H4 (cell line): ENCODE measurements at regions not wholly inside any gene's neighbourhood (a gene's known extent, or its start where the extent isn't known, plus 50 kb on each side); places are given as distances from the start of the nearest gene placed in this dataset.

Experiments
- DNase-seq: peaks from one replicate; pipeline ENCODE4 v3.0.0-alpha.2; 2015; ENCODE audit warnings: low spot score

DNA sequence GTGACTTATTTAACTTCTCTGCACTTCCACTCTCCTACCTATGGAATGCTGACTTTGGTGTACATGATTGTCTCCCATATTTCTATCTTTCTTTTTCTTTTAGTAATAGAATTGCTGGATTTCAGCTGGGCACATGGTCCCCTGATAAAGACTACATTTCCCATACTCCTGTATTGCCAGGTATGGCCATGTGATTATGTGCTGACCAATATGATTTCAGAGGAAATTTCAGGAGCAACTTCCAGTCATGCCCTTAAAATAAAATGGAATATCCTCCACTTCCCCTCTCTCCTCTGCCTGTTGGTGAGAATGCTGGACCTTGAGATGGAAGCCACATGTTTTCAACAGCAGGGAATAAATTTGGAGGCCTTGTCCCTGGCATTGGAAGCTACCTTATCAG, 130.7 kb upstream of the IGSF21 start:
- no peak for DNase-seq

- DNase-seq = no peak
Observed at GRCh38 chr1:17978016-17978415, 129.6 kb upstream of the IGSF21 start.

GRCh38 chr1:17979815-17980214, 127.8 kb upstream of the IGSF21 start:
- DNase-seq = no peak

GRCh38 chr1:17982197-17982596, 125.4 kb upstream of the IGSF21 start:
- no peak for DNase-seq

DNA sequence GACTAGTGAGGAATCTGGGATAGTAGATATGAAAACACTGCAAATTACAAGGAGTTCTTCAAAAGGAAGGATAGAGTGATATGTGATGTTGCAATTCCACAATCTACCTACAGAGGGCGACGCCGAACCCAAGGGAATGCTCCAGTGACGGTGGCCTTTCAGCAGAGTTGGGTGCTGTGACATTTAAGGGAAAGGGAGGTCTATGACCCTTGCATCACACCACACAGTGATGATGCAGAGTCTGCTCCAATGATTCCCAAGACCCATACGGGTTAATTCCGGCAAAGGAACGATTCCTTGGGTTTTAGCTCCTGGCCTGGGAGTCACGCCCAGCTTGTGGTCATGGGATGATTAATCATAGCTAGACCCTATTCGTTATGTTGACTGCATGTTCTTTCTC, 123.0 kb upstream of the IGSF21 start:
- DNase-seq = peak; percentile 32

- no peak for DNase-seq
Observed at GRCh38 chr1:17986156-17986555, 121.4 kb upstream of the IGSF21 start.

DNA sequence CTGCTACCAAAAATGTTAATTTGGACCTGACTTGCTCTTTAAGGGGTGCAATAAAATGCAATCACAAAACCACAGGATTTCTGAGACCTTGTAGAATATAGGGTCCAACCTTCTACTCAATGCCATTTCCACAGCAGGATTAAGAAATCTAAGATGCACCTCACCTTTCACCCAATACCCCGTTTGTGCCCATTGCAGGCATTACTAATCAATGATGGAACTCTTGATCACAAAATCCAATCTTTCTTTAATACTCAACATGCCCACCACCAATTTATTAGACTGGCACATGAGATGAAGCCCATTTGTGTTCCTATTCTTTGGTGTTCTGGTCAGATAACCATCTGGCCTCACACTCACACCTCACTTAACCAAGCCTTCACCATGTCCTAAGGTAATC, 117.2 kb upstream of the IGSF21 start:
- DNase-seq = no peak

- DNase-seq = no peak
Observed at GRCh38 chr1:17991996-17992395, 115.6 kb upstream of the IGSF21 start.

- no peak for DNase-seq
Observed at GRCh38 chr1:17992800-17993199, 114.8 kb upstream of the IGSF21 start.

GRCh38 chr1:17994046-17994445, 113.6 kb upstream of the IGSF21 start:
- no peak for DNase-seq

GRCh38 chr1:17995480-17995879, 112.1 kb upstream of the IGSF21 start:
- no peak for DNase-seq

DNA sequence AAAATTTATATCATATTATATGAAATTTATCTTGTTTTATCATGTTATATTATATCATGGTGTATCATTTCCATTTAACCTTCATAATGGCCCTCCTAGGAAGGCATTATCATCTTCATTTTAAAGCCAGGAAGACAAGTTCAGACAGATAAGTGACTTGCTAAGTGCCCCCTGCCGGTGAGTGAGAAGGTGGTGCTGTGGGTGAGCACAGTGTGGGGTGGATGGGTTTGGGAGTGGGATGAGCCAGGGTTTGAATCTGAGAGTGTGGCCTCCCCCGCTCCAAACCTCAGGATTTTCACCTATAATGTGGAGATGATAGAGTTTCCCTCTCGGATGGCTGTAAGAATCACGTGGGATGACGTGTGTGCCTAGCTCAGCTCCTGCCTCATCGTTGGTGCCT, 108.7 kb upstream of the IGSF21 start:
- no peak for DNase-seq

DNA sequence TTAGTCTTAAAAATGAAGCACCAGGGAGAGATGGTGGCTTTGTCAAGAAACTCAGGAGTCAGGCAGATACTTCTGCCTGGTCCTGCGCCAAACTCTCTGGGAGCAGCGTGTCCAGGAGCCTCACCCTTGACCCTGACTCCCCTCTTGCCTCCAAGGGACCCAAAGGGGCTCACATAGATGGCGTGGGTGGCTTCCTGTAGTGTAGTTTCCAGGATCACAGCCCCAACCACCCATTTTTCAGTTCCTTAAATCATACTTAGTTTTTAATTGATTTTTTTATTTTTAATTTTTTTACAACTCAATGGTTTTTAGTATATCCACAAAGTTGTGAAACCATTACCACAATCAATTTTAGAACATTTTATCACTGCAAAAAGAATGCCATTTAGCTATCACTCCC, 107.7 kb upstream of the IGSF21 start:
- no peak for DNase-seq

DNA sequence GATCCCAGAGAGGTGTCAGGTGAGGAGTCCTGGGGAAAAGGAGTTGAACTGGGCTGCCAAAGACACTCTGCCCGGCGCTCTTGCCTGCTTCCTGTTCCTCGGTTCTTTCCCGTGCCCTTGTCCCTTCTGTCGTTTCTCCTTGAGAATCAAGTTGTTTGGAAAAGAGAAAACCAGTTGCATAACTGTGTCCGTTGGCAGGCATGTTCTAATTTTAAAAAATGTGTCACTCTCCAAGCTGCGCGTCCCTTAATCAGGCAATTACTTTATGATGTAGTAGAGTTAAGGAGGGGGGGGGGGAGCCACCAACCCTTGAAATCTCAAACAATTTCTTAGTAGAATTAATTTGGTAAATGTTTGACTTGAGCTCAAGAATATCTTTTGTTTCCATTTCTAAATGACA, 105.9 kb upstream of the IGSF21 start:
- DNase-seq = no peak

GRCh38 chr1:18004278-18004677, 103.3 kb upstream of the IGSF21 start:
- DNase-seq = no peak

DNA sequence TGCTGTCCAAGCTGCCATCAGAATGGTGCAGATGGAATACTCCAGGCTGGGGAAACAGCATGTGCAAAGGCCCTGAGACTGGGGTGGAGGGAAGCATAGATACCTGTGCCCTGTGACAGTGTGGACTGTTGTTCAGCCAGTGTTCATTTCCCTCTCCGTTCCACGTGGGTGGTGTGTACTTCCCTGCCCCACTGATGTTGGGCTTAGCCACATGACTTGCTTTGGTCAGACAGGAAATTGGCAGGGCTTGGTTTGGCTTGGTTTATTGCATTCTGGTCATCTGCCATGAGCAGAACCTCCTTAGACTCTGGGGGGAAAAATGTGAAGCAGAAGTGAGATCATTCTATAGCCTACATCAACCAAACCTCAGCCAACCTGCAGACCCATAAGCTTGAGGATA, 102.4 kb upstream of the IGSF21 start:
- no peak for DNase-seq

DNA sequence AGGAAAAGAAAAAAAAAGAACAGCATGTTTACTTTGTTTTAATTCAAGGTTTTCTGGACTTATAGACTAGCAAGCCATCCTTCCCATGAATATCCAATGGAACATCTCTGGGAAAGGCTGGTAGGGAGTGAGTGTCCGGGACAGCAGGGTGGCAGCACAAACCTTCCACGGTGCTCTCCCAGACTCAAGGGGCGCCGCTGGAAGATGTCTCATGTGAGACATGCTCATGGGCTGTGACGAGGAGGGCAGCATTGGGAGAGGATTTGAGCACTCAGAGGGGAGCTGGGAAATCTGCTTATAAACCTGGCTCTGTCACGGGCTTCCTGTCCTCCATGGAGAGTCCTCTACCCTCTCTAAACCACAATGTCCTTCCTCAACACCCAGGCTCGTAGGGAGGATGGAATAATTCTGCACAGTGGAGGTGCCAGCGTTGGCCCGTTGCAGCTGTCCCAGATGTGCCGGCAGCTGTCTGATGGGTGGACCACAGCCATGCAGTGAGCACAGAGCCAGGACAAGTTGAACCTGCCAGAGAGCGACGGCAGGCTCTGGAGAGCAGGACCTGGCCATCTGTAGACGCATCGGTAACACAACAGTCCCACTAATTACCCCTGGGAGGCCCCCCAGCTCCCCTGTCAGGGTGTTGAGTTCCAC, 100.1 kb upstream of the IGSF21 start:
- DNase-seq = no peak

DNA sequence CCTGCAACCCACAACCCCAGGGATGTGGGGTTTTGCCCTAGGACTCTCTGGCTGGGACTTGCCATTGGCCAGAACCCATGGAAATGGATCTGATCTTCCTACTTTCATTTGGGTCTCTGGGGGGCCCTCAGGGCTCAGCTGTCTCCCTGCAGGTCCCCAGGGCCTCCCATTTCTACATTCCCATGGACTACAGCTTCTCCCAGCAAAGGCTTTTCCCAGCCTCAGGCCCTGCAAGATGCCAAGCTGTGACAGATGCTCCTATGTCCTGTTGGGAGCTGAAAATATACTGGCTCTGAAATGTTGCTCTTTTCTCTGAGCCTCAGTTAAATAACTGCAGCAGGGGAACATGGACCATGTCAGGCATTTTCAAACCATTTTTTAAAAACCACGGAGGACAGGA, 99.5 kb upstream of the IGSF21 start:
- DNase-seq = no peak

DNA sequence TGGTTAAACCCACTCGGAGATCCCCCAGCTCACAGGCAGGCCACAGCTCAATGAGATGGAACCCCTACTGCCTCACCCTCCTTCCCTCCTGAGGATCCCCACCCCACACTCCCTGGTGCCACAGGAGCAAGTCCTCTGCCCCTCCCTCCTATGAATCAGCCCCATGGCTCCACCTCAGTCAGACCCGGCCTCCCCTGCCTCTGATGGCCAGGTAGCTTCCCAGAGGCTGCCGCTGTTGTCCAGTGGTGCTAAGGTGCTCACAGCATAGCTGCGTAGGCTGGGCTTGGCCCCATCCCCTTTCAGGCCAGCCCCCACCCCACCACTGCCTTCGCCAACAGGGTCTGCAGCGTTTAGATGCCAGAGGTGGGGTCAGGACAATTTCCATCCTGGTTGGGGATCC, 98.5 kb upstream of the IGSF21 start:
- DNase-seq = no peak

DNA sequence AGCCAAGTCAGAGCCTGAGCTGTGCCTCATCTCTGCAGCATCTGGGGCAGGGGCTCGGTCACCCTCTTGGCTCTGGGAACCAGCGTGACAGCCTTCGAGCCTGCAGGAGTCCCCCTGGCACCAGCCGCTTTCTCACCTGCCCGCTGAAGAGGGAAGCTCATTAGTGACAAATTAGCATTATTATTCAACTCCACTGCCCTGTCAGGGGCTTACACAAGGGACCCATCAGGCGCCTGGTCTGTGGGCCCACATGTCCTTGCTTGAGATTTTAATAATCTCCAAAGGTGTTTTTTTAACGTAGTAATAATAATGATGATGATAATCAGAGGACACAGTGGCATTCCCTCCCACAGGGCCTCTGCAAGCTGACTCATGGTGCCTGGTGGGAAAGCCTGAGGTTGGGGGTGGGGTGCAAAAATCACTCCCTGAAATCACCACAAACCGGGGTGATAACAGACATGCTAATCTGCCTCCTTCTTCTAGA, 98.1 kb upstream of the IGSF21 start:
- no peak for DNase-seq

DNA sequence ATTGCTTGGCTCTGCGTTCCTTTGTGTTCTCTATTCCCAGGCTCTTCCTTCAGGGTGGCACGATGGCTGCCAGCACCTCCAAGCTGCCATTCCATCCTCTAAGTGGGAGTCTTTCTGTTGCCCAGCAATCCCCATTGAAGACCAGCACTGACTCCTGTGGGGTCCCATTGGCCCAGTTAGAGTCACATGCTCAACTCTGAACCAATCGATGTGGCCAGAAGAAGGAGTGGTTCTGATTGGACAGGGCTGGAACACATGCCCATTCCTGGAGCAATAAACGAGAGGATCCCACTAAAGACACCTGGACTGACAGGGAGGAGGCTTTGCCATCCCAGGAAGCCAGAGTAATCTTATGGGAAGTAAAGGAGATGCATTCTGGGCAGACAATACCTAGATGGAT, 97.2 kb upstream of the IGSF21 start:
- no peak for DNase-seq

- no peak for DNase-seq
Observed at GRCh38 chr1:18010945-18011344, 96.7 kb upstream of the IGSF21 start.

DNA sequence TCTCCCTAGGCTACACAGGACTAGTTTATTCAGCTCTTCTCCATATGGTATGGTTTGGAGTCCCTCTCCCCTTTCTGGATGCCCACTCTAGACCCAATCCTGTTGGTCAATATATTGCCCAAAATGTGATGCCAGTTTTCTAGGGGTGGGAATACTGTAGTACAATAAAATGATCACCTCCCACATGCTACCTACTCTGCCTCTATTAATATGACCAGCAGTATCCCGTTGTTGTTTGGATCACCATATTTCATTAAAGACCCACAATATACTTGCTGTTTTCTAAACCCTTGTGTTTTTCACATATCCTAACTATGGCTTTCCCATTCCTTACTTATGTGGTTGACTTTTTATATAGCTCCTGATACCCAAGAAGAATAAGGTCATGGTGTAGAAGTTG, 95.9 kb upstream of the IGSF21 start:
- DNase-seq = no peak

- no peak for DNase-seq
Observed at GRCh38 chr1:18012686-18013085, 94.9 kb upstream of the IGSF21 start.
